ENCODE measurements at regions not wholly inside any gene's neighbourhood (a gene's known extent, or its start where the extent isn't known, plus 50 kb on each side); places are given as distances from the start of the nearest gene placed in this dataset.
"Not testable (repeated sequence)": the region's sequence is repeated elsewhere in the genome, so short reads cannot be mapped to it uniquely, and the experiment has no call there.

GRCh38 chr14:106642971-106643370, 1116.6 kb downstream of the TMEM121 start:
- TF ChIP-seq TFCP2L1 (CRISPR knock-in tag; IDR thresholded peaks at IDR 0.05); POLR2AphosphoS2 (conservative IDR thresholded peaks at IDR 0.05; ENCODE audit: low read length); CTCF (IDR thresholded peaks at IDR 0.05); CBX8 (IDR thresholded peaks at IDR 0.05); PHF8 (IDR thresholded peaks at IDR 0.05; ENCODE audit: borderline replicate concordance, low read depth); RNF2 (IDR thresholded peaks at IDR 0.05; ENCODE audit: borderline replicate concordance, low read depth); POLR2A (IDR thresholded peaks at IDR 0.05; ENCODE audit: low read length); RFX5 (IDR thresholded peaks at IDR 0.05); ELK1 (IDR thresholded peaks at IDR 0.05; ENCODE audit: low read depth, low read length): not testable (repeated sequence)
